ENCODE measurements at regions not wholly inside any gene's neighbourhood (a gene's known extent, or its start where the extent isn't known, plus 50 kb on each side); places are given as distances from the start of the nearest gene placed in this dataset.

GRCh38 chr3:177522051-177522450 is 324.8 kb upstream of the TBL1XR1 start:
- Histone ChIP-seq H3K9ac (ENCODE audit: low read length) (no peak overlapping the region), H3K4me2 (ENCODE audit: low read length) (no peak overlapping the region), H4K20me1 (ENCODE audit: low read length) (no peaks in the 10 kb centered on the region), H3K79me2 (ENCODE audit: low read length) (no peaks in the 10 kb centered on the region), H3K27me3 (ENCODE audit: low read length) (no peaks in the 10 kb centered on the region), H3K27ac (ENCODE audit: low read length) (no peak overlapping the region), H3K4me1 (ENCODE audit: insufficient read depth, low read length) (peaks cover 33% of the 10 kb centered on the region), H3K36me3 (ENCODE audit: low read depth, low read length) (no peaks in the 10 kb centered on the region), H3K9me3 (ENCODE audit: low read length) (no peaks in the 10 kb centered on the region), H3K4me3 (ENCODE audit: low read length) (no peak overlapping the region), H3F3A (ENCODE audit: low read length, unreplicated experiment) (no peaks in the 10 kb centered on the region), H2AFZ (ENCODE audit: low read length) (no peak overlapping the region), H3K9me2 (replicated peaks; ENCODE audit: low read length) (no peaks in the 10 kb centered on the region)
- no TSS peak for BruUV-seq (replicated peaks)
- DNase-seq = no peak
- TF ChIP-seq CTCF (conservative IDR thresholded peaks at IDR 0.05; ENCODE audit: low read depth, low read length) = no peak
- intact Hi-C loops (cut with micrococcal nuclease) = loop anchor here (5.0 kb wide), 1 partner anchor 255 kb away; no protein-coding TSS in a partner anchor
- POLR2A ChIA-PET (ENCODE audit: unreplicated experiment) = interaction anchor here (0.5 kb wide), 1 partner anchor 103 kb away, joined by 3 read pairs; no protein-coding TSS in a partner anchor
- no peak for ATAC-seq
- CTCF ChIA-PET = no interaction called here

- POLR2A ChIA-PET (ENCODE audit: unreplicated experiment) = no interaction called here
Measured at GRCh38 chr3:177523067-177523675, 325.9 kb upstream of the TBL1XR1 start.

More at GRCh38 chr3:177523067-177523675, 325.9 kb upstream of the TBL1XR1 start:
- Histone ChIP-seq H3K9me2 (replicated peaks; ENCODE audit: low read length) (no peaks in the 10 kb centered on the region), H3K9me3 (ENCODE audit: low read length) (no peaks in the 10 kb centered on the region), H3F3A (ENCODE audit: low read length, unreplicated experiment) (no peaks in the 10 kb centered on the region), H3K27ac (ENCODE audit: low read length) (0 out of 2 replicates have a peak overlapping the region, but pooled peaks have one; percentile 20), H3K9ac (ENCODE audit: low read length) (no peak overlapping the region), H3K4me2 (ENCODE audit: low read length) (0 out of 2 replicates have a peak overlapping the region, but pooled peaks have one; percentile 10), H3K36me3 (ENCODE audit: low read depth, low read length) (no peaks in the 10 kb centered on the region), H2AFZ (ENCODE audit: low read length) (no peak overlapping the region), H3K4me1 (ENCODE audit: insufficient read depth, low read length) (peaks cover 33% of the 10 kb centered on the region), H3K79me2 (ENCODE audit: low read length) (no peaks in the 10 kb centered on the region), H4K20me1 (ENCODE audit: low read length) (no peaks in the 10 kb centered on the region), H3K27me3 (ENCODE audit: low read length) (no peaks in the 10 kb centered on the region), H3K4me3 (ENCODE audit: low read length) (no peak overlapping the region)
- intact Hi-C loops (cut with micrococcal nuclease) = loop anchor here (5.0 kb wide), 1 partner anchor 254 kb away; no protein-coding TSS in a partner anchor
- DNase-seq (no peak), ATAC-seq (no peak)
- CTCF ChIA-PET = interaction anchor here (0.5 kb wide), 1 partner anchor 99 kb away, joined by 3 read pairs; no protein-coding TSS in a partner anchor
- BruUV-seq (replicated peaks) = no TSS peak
- TF ChIP-seq EZH2phosphoT487 (IDR thresholded peaks at IDR 0.05; ENCODE audit: borderline replicate concordance, low read length) = no peak
- TF ChIP-seq CTCF (conservative IDR thresholded peaks at IDR 0.05; ENCODE audit: low read depth, low read length) = no peak
- TF ChIP-seq EZH2 (IDR thresholded peaks at IDR 0.05; ENCODE audit: low read length, unreplicated experiment) = no peak

Measured in PC-3 (cell line).